Mucosa of descending colon (tissue), 3 donors: ENCODE measurements at regions not wholly inside any gene's neighbourhood (a gene's known extent, or its start where the extent isn't known, plus 50 kb on each side); places are given as distances from the start of the nearest gene placed in this dataset.

Experiments used
- ATAC-seq: fragments of 200-7000 bp; cut with Tn5 transposase; one replicate; pipeline ENCODE4 v1.9.1; 2020; ENCODE audit warnings: mild to moderate bottlenecking, moderate library complexity
- DNase-seq, 3 donors: peaks; one replicate each; pipeline ENCODE4 v3.0.0-alpha.2; 2020
- H3K36me3 ChIP-seq: fragments of 200-600 bp; one replicate; pipeline ENCODE4 v1.8.0; 2021; ENCODE audit warnings: low read depth, mild to moderate bottlenecking
- H3K4me1 ChIP-seq: fragments of 200-600 bp; one replicate; pipeline ENCODE4 v1.8.0; 2021; ENCODE audit warnings: low read depth, mild to moderate bottlenecking
- H3K4me3 ChIP-seq: fragments of 200-600 bp; one replicate; pipeline ENCODE4 v1.8.0; 2021; ENCODE audit warnings: mild to moderate bottlenecking
- H3K9me3 ChIP-seq: fragments of 200-600 bp; one replicate; pipeline ENCODE4 v1.8.0; 2021; ENCODE audit warnings: mild to moderate bottlenecking
- intact Hi-C, 2 donors: fragments of 100-400 bp; cut with DNase I in 1 of 2; cut with micrococcal nuclease in 1 of 2; formaldehyde crosslinking; loops; one replicate each; pipeline versions ENCODE4 v1.11.0 to v1.11.1; 2022; cut with DNase I, micrococcal nuclease
- TF ChIP-seq, protein P1 (sequence below): fragments of 200-600 bp; IDR thresholded peaks from one replicate; pipeline ENCODE4 v1.8.0; 2022; ENCODE audit warnings: antibody characterized with exemption, mild to moderate bottlenecking
- donor health status: DM: no; HTN: no; CAD: no; lungs with moderate emphysema.
- donor health status: DM: no; HTN: no; CAD: no.
- donor health status: DM: no; HTN: yes; CAD: no.

DNA sequence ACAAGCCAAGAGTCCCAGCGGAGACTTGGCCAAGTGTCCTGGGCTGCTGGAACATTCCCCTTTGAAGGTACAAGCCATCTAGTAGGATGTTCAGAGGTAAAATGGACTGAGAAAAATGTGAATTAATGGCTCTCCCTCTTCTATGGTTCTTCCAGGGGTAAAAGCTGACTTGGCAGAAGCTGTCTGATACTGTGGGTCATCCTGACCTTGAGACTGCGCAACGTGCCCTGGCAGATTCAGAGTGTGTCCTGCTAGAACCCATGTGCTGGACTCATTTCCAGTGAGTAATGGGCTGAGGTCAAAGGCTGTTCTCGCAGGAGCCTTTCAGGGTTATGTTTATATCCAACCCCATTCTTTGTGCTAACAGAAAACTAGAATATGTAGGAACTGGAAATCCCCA is 423.0 kb upstream of the CD180 start:
- TF ChIP-seq, protein P1, sequence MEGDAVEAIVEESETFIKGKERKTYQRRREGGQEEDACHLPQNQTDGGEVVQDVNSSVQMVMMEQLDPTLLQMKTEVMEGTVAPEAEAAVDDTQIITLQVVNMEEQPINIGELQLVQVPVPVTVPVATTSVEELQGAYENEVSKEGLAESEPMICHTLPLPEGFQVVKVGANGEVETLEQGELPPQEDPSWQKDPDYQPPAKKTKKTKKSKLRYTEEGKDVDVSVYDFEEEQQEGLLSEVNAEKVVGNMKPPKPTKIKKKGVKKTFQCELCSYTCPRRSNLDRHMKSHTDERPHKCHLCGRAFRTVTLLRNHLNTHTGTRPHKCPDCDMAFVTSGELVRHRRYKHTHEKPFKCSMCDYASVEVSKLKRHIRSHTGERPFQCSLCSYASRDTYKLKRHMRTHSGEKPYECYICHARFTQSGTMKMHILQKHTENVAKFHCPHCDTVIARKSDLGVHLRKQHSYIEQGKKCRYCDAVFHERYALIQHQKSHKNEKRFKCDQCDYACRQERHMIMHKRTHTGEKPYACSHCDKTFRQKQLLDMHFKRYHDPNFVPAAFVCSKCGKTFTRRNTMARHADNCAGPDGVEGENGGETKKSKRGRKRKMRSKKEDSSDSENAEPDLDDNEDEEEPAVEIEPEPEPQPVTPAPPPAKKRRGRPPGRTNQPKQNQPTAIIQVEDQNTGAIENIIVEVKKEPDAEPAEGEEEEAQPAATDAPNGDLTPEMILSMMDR: no peak
- Histone ChIP-seq H3K9me3 (no peaks in the 10 kb centered on the region), H3K36me3 (no peaks in the 10 kb centered on the region), H3K4me3 (no peak overlapping the region), H3K4me1 (no peaks in the 10 kb centered on the region)
- ATAC-seq: no peak
- DNase-seq: no peak
- intact Hi-C loops: no loop called here

DNA sequence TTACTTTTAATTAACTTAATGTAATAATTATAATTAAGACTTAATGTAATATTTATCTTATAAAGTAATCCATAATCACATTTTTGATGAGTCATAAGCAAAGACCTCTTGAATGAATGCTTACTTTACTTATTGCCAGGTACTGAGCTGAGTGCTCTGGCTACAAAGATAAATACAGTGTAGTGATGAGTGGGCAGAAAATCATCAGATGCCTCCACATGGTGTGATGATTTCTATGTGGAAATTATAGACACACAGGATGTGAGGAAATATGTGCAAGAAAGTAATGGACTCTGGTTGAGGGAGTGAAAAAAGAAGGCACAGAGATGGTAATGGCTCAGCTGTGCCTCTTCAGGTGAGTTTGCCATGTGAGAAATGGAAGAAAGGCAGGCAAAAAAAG is 422.6 kb upstream of the CD180 start:
- Histone ChIP-seq H3K4me1 (no peaks in the 10 kb centered on the region), H3K36me3 (no peaks in the 10 kb centered on the region), H3K9me3 (no peaks in the 10 kb centered on the region), H3K4me3 (no peak overlapping the region)
- DNase-seq (no peak), ATAC-seq (no peak)
- TF ChIP-seq, protein P1: no peak
- intact Hi-C loops: no loop called here

DNA sequence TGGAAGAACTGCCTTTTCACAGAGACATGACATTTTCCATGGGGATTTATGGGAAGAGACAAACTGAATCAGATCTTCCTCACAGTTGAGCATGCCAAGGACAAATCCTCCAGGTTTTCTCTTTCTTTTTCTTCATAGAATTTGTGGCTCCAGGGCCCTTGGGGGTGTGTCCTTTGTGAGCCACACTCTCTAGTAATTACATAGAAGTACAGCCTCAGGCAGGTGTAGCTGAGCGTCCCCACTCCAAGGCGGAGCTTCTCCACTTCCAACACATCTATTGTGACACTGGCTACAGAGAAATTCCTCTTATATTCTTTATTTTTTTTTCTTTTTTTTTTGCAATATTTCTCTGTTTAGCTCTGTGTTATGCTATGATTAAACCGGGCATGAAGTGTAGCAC is 420.5 kb upstream of the CD180 start:
- ATAC-seq (no peak), DNase-seq (no peak)
- TF ChIP-seq, protein P1: no peak
- Histone ChIP-seq H3K36me3 (no peaks in the 10 kb centered on the region), H3K9me3 (no peaks in the 10 kb centered on the region), H3K4me1 (no peaks in the 10 kb centered on the region), H3K4me3 (no peak overlapping the region)
- intact Hi-C loops: no loop called here

DNA sequence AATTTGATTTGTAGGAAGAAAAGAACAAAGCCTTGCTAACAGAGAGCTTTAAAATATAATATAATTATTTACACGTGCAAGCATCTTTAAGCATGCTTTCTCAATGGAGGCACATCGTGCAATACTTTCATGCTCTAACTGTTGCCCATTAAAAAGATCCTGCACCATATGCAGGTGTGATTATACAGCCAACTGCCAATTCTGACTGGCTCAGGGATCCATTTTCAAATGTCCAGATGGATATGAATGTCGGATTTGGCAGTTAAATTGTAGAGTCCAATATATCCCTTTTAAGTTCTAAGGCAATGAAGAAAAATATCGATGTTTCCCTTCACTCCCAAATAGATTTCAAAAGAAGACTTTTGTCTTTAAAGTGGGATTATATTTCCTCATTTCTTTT is 416.4 kb upstream of the CD180 start:
- Histone ChIP-seq H3K9me3 (no peaks in the 10 kb centered on the region), H3K36me3 (no peaks in the 10 kb centered on the region), H3K4me3 (no peak overlapping the region), H3K4me1 (no peaks in the 10 kb centered on the region)
- no peak for DNase-seq
- intact Hi-C loops: no loop called here
- TF ChIP-seq, protein P1: no peak
- ATAC-seq: no peak

DNA sequence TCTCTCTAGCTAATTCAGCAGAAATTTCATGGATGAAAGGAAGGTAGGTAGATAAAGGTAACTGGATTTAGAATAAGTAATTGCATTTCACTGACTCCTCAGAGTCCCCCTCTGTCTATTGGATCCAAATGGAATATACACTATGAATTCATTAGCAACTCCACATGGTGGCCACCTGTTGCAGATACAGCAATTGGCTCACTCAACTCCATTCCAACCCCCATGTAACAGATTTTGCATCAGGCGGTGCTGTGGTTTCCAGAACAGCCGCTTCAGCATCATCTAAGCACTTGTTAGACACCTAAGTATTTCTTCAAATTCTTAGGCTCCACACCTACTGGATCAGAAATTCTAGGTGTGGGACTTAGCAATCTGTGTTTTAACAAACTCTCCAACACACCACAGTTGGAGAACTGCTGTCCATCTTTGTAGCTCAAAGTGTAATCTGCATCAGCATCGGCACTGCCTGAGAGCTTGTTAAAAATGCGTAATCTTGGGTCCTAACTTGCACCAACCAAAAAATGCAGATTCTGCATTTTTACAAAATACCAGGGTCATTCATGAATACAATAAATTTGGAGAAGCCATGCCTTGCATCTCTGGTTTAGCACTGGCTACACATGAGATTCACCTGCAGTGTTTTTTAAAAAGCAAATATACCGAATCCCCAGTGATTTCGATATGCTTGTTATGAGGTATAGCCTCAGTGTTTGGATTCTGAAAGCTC is 413.8 kb upstream of the CD180 start:
- no peak for ATAC-seq
- TF ChIP-seq, protein P1: no peak
- intact Hi-C loops: no loop called here

DNA sequence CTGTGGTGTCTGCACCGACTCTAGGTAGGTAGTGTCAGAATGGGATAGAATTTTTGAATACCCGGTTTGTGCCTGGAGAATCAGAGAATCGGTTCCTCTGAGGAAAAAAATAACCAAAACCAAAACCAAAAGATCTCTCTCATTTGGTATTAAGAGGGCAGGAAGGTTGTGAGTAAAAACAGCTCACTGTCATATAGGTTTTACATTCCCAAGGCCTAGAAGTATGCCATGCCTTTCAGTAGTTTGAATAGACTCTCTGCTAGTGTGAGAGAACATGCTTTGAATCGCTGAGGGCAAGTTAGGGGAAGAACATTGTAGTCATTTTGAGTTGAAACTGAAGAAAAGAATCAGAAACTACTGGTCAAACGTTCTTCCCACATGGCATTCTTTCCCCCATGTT is 411.4 kb upstream of the CD180 start:
- Histone ChIP-seq H3K4me3 (no peak overlapping the region), H3K36me3 (no peaks in the 10 kb centered on the region), H3K9me3 (no peaks in the 10 kb centered on the region), H3K4me1 (no peaks in the 10 kb centered on the region)
- no peak for ATAC-seq
- intact Hi-C loops: no loop called here
- TF ChIP-seq, protein P1: no peak
- no peak for DNase-seq

More for the DNA sequence above, 413.8 kb upstream of the CD180 start:
- Histone ChIP-seq H3K4me3 (no peak overlapping the region), H3K36me3 (no peaks in the 10 kb centered on the region), H3K9me3 (no peaks in the 10 kb centered on the region), H3K4me1 (no peaks in the 10 kb centered on the region)
- DNase-seq: no peak
